GM18858 (cell line): ENCODE measurements at regions not wholly inside any gene's neighbourhood (a gene's known extent, or its start where the extent isn't known, plus 50 kb on each side); places are given as distances from the start of the nearest gene placed in this dataset.
"Not testable (repeated sequence)": the region's sequence is repeated elsewhere in the genome, so short reads cannot be mapped to it uniquely, and the experiment has no call there.

ENCODE experiments used
- ATAC-seq: cut with Tn5 transposase; IDR thresholded peaks from one replicate; pipeline ENCODE4 v1.9.1; 2021; ENCODE audit not compliant: unreplicated experiment

DNA sequence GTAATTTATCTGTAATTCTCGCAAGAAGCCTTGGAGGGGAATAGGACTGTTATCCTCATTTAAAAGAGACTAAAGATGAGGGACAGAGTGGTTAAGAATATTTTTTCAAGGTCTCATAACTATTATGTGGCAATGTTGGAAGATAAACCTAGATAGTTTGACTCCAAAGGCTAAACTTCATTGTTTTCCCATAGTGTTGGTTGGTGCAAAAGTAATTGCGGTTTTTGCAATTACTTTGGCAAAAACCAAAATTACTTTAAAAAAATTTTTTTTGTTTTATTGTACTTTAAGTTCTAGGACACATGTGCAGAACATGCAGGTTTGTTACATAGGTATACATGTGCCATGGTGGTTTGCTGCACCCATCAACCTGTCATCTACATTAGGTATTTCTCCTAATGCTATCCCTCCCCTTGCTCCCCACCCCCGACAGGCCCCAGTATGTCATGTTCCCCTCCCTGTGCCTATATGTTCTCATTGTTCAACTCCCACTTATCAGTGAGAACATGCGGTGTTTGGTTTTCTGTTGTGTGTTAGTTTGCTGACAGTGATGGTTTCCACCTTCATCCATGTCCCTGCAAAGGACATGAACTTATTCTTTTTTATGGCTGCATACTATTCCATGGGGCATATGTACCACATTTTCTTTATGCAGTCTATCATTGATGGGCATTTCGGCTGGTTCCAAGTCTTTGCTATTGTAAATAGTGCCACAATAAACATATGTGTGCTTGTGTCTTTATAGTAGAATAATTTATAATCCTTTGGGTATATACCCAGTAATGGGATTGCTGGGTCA is 72.9 kb upstream of the TBX18 start:
- ATAC-seq = not testable (repeated sequence)

- ATAC-seq = peak; percentile 47
These were observed 72.0 kb upstream of the TBX18 start for GRCh38 chr6:84836366-84836765.

GRCh38 chr6:84835340-84835739 is 70.9 kb upstream of the TBX18 start:
- no peak for ATAC-seq

DNA sequence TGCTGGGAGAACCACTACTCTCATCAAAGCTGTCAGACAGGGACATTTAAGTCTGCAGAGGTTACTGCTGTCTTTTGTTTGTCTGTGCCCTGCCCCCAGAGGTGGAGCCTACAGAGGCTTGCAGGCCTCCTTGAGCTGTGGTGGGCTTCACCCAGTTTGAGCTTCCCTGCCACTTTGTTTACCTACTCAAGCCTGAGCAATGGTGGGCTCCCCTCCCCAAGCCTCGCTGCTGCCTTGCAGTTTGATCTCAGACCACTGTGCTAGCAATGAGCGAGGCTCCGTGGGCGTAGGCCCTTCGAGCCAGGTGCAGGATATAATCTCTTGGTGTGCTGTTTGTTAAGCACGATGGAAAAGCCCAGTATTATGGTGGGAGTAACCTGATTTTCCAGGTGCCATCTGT is 67.5 kb upstream of the TBX18 start:
- ATAC-seq = not testable (repeated sequence)

DNA sequence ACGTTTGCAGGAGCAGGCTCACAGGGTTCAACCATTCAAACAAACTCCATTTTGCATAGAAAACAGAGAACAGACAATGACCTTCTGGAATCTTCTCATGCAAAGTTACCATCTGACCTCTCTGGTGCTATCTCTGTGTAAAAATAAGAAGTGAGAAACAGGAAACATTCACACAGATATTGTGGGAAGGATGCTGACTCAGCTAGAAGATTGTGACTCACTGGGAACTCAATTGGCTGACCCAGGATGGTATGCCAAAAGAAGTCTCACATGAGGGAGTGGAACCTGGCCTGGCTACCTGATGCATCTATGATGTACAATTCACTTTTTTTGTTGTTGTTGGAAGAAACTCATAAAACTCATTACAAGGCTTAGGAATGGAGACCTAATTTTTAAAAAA is 61.1 kb upstream of the TBX18 start:
- ATAC-seq = no peak

DNA sequence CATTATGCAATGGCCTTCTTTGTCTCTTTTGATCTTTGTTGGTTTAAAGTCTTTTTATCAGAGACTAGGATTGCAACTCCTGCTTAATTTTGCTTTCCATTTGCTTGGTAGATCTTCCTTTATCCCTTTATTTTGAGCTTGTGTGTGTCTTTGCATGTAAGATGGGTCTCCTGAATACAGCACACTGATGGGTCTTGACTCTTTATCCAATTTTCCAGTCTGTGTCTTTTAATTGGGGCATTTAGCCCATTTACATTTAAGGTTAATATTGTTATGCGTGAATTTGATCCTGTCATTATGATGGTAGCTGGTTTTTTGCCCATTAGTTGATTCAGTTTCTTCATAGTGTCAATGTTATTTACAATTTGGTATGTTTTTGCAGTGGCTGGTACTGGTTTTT is 56.9 kb upstream of the TBX18 start:
- ATAC-seq = not testable (repeated sequence)

- no peak for ATAC-seq
These were observed 52.3 kb upstream of the TBX18 start for GRCh38 chr6:84816741-84817140.

GRCh38 chr6:84815896-84816735 is 51.7 kb upstream of the TBX18 start:
- no peak for ATAC-seq
